HG03378 (cell line): ENCODE measurements at regions not wholly inside any gene's neighbourhood (a gene's known extent, or its start where the extent isn't known, plus 50 kb on each side); places are given as distances from the start of the nearest gene placed in this dataset.

ENCODE experiments used
- ATAC-seq: cut with Tn5 transposase; IDR thresholded peaks from one replicate; pipeline ENCODE4 v1.9.1; 2021; ENCODE audit warnings: mild to moderate bottlenecking, moderate library complexity; ENCODE audit not compliant: unreplicated experiment

DNA sequence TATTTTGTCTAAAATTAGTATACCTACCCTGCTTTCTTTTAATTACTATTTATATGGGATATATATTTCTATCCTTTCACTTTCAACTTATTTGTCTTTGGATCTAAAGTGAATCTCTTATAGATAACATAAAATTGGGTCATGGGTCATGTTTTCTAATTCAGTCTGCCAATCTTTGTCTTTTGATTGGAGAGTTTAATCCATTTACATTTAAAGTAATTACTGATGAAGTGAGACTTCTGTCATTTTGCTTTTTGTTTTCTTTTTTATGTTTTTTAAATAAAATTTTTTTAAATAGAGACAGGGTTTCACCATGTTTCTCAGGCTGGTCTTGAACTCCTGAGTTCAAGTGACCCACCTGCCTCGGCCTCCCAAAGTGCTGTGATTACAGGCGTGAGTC lies 50.5 kb upstream of the PRDM1 start:
- no peak for ATAC-seq

DNA sequence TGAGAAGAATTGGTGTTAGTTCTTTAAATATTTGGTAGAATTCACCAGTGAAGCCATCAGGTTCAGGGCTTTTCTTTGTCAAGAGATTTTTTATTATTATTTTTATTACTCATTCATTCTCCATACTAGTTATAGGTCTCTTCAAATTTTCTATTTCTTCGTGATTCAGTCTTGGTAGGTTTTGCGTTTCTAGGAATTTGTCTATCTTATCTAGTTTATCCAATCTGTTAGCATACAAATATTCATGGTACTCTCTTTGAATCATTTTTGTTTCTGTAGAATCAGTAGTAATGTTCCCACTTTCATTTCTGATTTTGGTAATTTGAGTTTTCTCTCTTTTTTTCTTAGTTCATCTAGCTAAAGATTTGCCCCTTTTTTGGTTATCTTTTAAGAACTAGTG lies 52.3 kb upstream of the PRDM1 start:
- no peak for ATAC-seq

DNA sequence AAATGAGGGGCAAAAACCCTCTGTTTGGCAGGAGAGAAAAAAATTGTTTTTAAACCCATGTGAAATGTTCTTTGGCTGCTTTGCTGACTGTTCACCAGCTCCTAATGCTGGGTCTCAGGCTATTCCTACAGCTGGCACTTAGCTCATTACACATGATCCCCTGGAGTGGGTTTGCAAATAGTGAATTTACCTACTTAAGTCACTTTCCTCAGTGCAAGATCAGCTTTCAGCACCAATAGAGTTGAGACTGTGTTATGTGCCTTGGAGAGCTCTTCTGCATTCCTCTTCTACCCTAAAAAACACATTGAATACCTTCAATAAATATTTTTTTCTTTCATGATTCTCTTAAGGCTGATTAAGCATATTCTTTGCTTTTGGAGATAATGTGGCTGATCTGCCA lies 58.4 kb upstream of the PRDM1 start:
- no peak for ATAC-seq

DNA sequence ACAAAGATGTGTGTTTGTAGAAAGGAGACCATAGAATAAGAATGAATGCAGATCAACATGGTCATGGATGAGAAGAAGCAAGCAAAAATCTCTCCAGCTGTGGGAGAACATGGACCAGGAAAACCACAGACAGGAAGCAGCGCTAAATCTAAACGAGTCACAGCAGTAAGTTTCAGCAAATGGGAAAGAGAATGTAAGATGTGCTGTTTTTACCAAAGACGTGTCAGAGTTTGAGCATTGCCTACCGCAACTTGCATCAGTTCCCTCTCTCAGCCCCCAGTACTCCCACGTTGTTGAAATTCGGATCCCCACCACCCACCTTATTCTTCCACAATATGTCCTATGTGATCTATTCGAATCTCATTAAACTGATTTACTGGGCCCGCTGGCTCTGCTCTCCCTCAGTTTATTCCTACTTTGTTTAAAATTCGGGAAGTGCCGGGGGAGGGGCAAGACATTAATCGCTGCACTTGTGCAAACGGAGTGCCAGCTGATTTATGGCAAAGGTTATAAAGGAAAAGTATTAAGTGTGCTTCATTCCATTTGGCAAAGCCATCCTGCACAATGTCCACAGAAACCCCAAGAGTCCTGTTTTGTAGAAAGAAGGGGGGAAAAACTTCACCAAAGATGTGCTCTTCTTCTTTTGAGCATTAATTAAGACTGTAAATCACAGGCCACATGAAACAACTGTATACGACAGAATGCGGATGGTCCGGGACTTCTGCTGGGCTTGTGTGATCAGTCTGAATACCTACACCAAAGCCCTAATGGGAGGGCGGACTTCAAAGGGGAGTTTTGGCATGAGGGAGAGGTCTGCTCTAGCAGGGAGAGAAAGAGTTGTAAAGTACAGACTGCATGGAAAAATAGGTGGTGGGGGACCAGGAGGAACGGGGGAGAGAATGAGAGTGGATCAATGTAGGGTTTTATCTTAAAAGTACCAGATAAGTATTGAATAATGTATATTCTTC lies 59.1 kb upstream of the PRDM1 start:
- no peak for ATAC-seq

DNA sequence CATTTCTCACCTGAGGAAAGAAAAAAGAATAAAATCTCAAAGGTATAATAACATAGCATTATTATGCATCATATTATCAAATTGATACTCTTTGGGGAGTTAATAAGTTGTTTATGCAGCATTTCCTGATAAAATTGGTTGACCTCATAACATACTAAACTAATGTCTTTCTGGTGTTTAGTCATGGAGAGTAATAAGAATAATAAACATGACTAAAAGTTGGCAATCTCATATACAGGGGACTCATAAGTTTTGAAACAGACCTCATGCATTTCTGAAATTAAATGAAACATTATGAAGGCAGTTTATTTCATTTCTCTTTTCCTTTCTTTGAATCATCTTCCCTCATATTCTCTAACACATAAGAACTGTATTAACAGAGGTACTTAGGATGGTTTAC lies 60.5 kb upstream of the PRDM1 start:
- no peak for ATAC-seq

DNA sequence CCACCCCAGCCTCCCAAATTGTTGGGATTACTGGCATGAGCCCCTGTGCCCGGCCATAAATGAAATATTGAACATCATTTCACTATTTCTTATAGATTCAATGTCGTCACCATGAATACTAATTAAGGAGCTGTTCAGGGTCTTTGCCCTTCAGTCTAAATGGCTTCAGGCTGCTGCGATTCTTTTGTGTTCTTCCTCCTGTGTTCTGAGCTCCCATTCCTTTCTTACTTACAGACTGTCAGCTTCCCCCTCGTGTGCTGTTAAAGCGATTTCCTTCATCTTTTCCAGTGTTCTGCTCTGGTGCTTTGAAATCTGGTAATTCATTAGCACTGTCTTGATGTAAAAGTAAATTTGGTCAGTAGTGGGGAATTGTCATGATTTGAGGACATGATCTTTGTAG lies 63.3 kb upstream of the PRDM1 start:
- no peak for ATAC-seq

DNA sequence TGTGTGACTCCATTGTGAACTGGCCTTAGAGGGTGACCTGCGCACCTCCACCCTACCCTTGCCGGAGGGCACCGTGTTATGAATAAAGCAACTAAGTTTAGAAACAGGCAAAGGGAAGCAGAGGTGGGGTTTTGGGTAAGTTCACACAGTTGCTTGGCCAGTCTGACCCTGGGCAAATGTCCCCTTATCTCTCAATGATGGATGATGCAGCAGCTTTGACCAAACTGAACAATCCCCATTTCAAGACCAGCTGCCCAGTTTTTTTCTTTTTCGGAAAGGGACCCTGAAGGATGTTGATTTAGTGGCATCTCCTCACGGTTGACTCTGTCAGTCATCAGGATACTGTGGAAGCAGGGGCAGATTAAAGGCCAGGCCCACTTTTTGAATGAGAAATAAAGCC lies 68.7 kb upstream of the PRDM1 start:
- no peak for ATAC-seq

DNA sequence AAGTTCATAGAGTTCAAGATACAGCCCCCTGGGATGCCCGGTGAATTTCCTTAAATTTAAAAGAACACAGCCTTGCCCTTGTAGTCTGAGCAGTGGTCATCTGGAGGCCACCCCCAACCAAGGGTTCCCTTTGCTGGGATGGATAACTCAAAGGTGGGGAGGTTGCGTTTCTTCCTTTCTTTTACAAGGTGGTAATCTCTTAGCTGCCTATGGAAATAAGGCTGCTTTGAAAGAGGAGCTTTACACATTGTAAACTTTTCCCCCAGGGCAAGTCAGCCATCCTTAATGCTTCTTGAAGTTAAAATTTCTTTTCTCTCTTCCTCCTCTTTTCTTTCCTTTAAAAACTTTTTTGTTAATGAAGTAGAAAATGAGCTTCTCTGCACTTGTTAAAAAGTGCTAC lies 71.2 kb upstream of the PRDM1 start:
- no peak for ATAC-seq

DNA sequence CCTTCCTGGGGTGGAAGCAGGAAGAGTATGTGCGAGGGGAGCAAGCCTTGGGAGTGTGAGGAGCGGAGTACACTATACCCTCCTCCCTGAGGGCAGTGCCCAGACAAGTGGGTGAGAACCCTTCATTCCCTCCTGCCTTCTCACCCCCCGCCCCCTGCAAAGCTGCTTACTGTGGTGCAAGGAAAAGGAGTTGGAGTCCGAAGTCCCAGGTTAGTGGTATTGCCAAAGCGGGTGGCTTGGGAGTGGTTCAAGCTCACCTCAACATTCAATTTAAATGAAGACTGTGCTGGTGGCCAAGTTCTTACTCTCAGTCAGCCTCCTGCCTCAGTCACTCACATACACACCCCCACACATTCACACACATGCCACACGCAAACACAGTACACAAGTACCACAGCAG lies 74.7 kb upstream of the PRDM1 start:
- no peak for ATAC-seq

DNA sequence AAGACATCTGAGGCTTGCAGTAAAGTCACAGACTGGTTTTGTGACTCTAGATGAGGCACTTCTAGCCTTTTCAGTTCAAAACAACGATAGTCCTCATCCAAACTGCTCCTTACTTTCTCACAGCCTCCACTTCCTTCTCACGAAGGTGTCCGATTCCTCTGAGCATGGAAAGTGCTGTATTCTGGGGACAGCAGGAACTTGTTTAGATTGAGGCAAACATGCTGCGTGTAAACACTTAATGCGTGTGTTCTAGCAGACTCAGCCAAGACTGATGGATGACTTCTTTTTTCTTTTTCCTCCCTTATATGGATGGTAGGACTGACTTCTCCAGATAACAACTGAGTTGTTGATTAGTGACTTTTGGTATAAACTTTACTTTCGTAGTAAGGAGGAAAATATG lies 80.2 kb upstream of the PRDM1 start:
- ATAC-seq: no peak

DNA sequence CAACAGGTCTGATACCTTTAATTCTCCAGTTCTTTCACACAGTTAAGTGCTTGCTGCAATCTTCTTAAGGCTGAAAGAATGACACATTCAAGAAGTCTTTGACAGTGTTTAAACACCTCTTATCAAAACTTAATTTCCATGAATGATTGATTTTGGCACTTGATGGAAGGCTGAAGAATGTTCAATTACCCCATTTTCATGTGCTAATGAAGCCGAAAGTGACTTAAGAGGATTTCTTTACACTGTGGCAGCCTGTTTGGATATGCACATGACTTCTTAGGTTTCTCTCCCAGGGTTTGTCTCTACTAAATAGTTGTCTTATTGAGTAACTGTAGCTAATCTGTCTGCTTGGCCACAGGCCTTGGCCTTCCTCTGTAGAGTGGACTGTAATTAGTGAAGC lies 81.1 kb upstream of the PRDM1 start:
- no peak for ATAC-seq

DNA sequence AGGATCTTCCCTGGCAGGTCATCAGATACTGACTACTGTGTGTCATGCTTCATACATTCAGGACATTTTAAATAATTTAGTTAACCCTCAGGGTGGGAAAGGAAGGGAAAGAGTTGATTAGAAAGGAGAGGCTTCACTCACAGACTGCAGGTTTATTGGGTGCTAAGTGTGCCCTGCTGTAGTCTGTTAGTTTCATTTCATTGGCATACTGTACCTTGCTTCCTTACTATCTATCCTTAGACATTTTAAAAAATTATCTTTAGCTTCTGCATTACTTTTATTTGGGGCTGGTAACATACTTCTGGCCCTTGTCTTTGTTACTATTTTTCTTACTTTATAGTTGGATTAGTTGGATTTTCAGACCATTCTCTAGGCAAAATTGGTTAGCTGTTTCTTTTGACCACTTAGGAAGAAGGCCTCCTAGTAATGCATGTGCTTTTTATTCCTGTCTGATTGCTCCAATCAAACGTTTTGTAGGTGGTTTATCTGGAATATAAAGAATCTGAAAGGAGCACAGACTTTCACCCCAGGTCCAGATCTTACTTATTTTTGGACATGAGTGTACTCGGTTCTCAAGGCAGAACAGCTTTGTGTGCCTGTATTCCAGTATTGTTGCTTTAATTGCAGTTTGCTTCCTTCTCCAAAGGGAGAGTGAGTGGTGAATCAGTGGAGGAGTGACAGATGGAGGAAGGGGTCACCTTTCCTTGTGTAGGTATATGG lies 82.7 kb upstream of the PRDM1 start:
- no peak for ATAC-seq

DNA sequence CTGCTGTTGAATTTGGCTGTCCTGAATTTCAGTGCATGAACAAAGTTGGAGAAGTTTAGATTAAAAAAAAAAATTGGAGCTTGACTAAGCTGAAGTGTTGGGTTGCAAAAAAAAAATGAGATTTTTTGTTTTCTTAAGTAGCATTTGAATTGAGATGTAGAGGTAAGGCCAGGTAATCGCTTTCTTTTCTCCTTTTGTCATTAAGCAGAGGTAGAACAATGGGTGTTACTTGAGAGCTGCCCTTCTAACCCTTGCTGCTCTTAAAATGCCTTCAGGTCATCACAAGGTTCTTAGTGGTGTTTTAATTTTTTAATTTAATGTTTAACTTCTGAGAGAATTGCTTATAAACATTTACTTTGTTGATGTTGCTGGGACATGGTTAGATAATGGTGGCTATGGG lies 84.1 kb upstream of the PRDM1 start:
- ATAC-seq: no peak

DNA sequence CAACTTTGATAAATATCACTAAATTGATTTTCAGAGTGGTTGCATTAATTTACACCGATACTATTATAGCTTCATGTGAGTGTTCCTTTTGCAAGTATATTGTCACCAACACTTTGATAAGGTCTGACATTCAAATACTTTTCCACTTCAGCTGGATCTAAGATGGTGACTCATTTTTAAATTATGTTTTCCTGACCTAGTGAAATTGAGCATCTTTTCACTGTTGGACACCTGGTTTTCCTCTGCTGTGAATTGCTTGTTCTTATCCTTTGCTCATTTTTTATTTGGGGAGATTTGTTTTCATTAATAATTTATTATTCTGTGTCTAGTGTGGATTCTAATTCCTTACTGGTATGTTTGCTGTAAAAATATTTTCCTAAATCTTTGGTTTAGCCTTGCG lies 85.2 kb upstream of the PRDM1 start:
- no peak for ATAC-seq

DNA sequence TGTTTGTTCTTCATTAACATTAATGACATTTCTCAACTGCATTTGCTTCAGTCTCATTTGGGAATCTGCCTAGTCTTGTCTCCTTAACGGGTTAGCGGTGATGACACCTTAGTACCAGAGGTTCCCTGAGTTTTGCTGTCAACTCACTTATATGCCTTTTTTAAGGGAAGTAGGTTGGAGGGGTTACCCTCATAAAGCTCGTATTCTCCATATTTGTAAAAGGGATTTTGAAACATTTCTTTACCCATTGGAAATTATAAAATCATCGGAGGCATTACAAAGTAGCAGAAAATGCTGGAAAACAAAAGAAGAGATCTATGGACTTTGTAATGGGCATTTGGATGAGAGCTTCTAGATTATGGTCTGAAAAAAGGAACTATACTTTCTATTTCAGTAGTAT lies 88.7 kb upstream of the PRDM1 start:
- ATAC-seq: no peak

DNA sequence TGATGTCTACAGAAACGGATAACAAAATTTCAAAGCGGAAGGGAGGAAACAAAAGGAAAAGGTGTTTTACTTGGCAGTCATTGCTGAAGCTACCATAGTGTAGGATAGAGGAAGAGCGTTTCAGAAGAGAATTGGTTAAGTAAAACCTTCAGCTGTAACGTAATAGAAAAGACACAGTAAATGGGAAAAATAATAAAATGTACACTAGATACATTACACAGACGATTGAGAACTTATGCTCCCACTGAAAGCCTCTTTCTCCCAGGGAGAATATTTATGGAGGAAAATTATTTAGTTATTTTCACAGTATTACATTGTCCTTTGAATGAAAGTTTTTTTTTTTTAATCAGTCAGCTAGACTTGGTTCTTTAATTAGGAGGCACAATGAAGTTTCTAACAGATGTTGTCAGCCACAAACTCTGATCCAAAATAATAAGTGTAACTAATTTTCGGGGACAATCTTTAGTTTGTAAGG lies 90.7 kb upstream of the PRDM1 start:
- ATAC-seq: no peak

DNA sequence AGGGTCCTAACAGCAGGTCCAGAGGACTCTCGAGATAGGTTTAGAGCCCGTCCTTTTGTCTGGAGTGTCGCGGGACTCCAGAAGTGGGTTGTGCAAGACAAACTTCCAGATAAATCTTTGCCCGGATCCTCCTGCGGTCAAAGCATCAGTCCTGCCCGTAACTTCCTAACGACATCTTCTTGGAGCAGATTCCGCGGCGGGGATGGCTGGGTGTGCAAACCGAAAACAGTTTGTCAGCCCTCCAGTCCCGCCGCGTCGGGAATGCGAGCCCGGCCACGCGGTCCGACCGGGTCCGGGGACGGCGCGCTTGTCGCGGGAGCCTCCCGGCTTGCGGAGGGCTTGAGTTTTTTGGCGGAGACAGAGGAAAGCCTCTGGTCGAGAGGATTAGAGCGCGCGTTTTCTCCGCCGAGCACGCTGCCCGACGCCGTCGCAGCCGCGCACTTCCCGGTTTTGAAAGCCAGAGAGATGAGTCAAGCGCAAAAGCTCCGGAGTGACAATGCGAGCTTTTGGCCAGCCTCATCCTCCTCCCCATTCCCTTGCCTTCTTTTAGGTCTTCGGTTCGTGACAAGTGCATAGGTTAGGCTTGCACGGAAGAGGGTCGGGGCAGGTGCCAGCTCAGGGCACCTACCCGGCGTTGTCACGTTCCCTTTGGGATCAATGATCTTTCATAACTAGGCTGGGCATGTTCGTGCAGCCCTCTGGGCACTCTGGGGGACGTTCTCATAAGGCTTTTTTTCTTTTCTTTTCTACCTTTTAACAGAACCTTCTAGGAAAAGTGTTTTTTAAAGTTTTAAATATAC lies 91.3 kb upstream of the PRDM1 start:
- ATAC-seq: no peak

DNA sequence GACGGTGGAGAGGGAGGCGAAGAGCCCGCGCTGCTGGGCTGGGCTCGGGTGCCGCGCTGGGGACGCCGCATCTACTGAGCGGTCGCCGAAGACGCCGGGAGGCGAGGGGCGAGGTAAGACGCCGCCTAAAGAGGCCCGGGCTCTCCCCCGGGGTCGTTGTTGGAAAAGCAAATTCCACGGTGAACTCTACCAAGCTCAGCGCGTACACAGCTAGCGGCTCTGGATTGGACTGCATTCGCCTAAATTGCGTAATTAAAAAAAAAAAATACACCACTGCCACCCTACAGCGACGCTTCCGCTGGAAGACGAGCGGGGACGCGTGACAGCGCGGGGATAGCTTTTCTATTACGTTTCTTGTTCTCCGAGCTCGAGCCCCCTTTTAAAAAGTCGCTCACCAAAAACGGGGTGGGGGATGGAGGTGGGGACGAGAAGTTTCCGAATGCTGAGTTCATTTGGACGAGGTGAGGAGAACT lies 92.0 kb upstream of the PRDM1 start:
- ATAC-seq: no peak

DNA sequence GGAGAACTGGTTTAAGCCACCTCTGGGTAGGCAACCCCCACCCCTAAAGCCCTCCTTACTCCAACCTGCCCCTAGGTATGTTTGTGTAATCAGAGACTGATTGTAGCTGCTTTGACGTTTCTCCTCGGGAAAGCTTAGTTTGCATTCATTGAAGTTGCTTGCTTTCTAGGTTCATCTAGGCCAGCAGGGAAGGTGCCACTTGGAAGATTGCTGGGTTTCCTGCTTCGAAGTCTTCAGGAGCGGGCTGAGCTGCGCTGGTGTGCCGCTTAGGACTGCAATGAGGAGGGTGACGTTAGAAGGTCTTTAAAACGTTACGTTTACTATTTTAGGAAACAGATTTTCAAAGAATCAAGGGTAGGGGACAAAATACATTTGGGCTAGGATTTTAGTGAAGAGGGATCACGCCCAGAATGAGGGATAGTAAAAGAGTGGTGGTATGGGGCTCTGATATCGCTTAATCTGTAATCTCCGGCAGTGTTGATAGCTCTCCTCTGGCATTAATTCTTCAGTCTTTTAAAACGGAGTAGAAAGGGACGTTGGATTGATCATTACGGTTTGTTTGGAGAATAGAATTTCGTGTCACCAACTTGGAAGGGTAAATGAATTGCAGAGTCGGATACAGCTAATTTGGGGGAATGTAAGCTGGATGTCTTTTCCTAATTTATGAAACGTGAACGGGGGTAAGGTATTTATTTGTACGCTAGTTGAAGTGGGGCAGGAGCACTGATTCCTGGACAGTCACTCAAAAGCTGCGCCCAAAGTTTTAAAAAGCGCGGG lies 92.6 kb upstream of the PRDM1 start:
- no peak for ATAC-seq

DNA sequence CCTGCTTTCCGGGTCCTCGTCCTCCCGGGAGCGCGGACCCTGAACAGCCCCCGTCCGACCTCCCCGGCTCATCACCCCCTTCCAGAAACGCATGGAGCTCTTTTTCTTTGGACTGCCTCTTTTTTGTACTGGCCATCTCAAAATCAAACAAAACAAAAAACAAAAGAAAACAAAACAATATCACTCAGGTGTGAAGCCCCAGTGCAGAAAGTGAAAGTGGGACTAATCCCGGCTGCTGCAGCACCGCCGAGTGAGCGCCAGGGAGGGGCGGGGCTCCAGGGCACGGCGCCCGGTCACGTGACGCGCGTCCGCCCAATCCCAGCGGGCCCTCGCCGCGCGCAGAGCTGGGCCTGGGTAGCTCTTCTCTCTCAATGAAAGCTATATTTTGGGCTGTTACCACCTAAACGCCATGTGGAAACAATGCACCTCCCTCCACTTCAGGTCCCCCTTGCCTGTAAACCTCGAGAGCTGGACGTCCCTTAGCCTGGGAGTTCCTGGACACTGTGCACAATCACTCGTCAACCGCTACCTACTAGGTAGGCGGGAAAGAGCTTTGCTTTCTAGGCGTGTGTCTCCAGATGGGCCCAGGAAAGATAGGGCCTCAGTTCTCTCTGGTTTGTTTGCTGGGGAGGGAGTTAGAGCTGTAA lies 93.7 kb upstream of the PRDM1 start:
- peak; percentile 74 for ATAC-seq
